ENCODE measurements at regions not wholly inside any gene's neighbourhood (a gene's known extent, or its start where the extent isn't known, plus 50 kb on each side); places are given as distances from the start of the nearest gene placed in this dataset.
"Not testable (repeated sequence)": the region's sequence is repeated elsewhere in the genome, so short reads cannot be mapped to it uniquely, and the experiment has no call there.

GRCh38 chr3:20484126-20484525 lies 298.1 kb upstream of the SGO1 start:
- no peak for DNase-seq (ENCODE audit: low read depth in 2 of 2)

DNA sequence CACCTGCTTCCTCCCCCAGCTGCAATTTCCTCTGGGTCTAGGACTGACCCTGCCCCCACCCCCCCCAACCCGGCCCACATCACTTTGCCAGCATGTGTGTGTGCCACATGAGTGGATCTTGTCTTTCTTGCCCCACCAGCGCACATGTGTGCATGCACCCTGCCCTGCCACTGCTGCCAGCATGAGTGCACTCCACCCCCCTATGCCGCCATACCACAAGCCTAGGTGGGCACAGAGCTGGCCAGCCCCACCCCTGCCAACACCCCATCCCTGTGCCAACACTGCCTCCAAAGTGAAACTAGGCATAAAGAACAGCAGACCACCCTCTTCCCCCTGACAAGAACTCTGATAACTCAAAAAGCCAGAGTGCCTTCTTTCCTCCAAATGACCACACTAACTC lies 296.3 kb upstream of the SGO1 start:
- no peak for DNase-seq (ENCODE audit: low read depth in 2 of 2)

DNA sequence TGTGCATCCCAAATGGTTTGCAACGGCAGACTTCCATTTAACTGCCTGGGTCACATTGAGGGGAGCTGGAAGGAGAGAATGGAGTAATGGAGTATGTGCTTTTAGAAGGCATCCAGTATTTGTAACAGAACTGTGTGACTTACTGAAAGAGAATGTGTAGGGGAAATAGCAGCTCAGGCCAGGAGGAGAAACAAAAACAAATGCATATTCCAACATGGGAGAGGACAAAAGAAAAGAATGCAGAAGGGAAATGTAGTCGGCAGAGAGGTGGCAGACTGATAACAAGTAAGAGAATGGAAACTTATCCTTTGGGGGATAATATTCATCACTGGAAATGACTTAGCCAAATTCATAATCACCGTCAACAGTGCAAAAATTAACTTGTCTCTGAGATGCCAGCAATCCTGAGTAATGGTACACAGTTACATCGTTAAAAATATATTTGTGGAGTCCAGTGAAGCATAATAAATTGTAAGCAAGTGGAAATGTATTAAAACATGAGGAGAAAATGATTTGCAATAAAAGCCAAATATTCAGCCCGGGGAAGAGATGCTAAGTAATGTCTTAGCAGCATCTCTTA lies 294.9 kb upstream of the SGO1 start:
- DNase-seq (ENCODE audit: low read depth in 2 of 2) = no peak

DNA sequence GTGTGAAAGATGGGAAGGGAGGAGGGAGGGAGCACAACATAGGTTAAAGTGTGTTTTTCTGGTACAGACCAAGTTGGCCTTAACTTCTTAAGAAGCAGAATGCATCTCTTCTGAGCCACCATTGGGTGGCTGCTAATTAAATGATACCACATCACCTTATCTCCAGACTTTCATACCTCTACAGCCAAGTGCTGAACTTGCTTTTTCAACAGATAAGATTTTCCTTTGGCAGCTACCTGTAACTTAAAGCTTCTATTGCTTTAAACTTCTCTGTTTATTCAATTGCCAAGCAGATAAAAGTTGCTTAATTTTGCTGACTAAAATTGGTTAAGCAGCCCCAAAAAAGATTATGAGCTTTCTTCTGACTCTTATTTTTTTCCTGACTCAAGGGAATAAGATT lies 292.4 kb upstream of the SGO1 start:
- no peak for DNase-seq (ENCODE audit: low read depth in 2 of 2)

DNA sequence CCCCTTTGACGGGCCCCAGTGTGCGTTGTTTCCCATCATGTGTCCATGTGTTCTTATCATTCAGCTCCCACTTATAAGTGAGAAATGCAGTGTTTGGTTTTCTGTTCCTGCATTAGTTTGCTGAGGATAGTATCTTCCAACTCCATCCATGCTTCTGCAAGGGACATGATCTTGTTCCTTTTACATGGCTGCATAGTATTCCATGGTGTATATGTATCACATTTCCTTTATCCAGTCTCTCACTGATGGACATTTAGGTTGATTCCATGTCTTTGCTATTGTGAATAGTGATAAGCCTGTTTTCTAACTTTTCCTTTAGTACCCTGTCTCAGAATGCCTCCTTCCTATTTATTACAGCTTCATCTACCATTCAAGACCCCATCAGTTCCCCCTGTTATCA lies 278.2 kb upstream of the SGO1 start:
- not testable (repeated sequence) for DNase-seq (ENCODE audit: low read depth in 2 of 2)

- no peak for DNase-seq (ENCODE audit: low read depth in 2 of 2)
Observed at GRCh38 chr3:20462723-20463122, 276.7 kb upstream of the SGO1 start.

DNA sequence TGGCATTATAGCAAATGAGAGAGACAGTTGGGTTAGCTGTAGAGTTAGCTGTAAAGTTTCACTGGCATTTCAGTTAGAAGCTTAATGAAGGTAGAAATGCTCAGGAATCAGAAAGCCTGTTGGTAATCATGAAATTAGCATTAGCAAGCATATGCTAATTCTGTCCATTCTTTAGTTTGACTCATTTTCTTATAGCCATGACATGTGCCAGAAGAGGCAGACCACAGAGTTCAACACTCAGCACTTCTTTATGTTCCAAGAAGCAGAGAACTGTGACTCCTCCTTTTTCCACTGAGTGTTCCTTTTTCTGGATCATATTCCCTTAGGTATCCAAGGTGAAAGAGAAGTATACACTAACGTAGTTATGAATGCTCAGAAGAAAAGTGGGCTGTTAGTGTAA lies 276.2 kb upstream of the SGO1 start:
- DNase-seq (ENCODE audit: low read depth in 2 of 2) = no peak

DNA sequence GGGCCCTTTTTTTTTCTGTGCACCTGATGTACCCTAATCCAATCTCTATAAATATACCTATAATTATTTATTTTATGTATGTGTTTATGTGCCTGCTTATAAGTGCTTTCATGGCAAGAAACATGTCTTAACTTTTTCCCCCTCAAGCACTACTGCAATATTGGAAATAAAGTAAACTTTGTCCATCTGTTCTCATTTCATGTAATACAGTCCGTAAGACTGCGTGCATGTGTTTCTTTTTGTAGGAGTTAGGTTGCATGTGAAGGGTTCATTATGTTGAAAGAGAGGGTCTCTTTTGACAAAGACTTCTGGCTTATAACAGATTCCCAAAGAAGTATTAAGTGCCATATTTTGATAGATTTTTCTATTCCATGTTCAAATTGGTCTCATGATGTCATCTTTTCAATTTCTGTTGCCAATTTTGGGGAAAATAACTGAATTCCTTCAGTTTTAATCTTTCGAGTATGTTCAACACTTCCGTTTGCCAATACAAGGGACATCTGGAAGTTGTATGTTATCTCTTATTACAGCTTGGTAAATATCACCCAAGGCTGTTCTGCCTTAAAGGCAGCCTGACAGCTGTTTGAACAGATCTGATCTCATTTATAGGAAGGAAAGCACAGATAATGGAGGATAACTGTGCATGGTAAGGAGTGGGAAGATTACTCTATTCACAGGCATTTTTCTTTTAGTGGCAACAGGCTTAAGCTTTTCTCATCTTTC lies 273.1 kb upstream of the SGO1 start:
- no peak for DNase-seq (ENCODE audit: low read depth in 2 of 2)

GRCh38 chr3:20456511-20456910 lies 270.5 kb upstream of the SGO1 start:
- no peak for DNase-seq (ENCODE audit: low read depth in 2 of 2)

- DNase-seq (ENCODE audit: low read depth in 2 of 2) = no peak
Observed at GRCh38 chr3:20451170-20451569, 265.2 kb upstream of the SGO1 start.

DNA sequence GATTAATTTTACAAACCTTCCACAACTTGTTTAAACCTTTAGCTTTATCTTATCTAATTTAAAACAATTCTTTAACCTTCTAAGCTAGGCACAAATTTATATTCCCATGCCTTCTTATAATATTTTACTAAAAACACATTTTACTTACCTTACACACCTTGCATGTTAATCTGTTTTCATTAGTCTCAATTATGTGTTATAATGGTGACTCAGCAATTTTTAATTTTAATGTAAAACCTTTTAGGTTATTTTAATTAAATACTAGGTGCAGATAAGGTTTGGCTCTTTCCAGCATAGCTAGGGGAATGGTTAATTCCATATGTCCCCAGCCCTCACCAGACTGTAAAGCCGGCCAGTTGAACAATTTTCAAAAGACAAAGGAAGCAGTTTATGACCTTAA lies 264.6 kb upstream of the SGO1 start:
- no peak for DNase-seq (ENCODE audit: low read depth in 2 of 2)

DNA sequence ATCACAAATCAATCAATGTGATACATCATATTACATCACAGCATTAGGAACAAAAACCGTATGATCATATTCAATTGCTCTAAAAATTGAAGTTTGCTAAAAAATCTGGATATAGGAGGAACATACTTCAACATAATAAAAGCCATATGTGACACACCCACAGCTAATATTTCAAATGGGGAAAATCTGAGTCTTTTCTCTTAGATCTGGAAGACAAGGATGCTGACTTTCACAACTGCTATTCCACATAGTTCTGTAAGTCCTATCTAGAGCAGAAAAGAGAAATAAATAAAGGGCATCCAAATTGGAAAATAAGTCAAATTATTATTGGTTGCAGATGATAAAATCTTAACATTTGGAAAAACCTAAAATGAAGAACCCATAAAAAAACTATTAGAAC lies 256.8 kb upstream of the SGO1 start:
- no peak for DNase-seq (ENCODE audit: low read depth in 2 of 2)

DNA sequence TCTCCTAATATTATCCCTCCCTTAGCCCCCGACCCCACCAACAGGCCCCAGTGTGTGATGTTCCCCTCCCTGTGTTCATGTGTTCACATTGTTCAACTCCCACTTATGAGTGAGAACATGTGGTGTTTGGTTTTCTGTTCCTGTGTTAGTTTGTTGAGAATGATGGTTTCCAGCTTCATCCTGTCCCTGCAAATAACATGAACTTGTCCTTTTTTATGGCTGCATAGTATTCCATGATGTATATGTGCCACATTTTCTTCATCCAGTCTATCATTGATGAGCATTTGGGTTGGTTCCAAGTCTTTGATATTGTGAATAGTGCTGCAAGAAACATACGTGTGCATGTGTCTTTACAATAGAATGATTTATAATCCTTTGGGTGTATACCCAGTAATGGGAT lies 241.3 kb upstream of the SGO1 start:
- DNase-seq (ENCODE audit: low read depth in 2 of 2) = not testable (repeated sequence)

GRCh38 chr3:20425138-20425537 lies 239.1 kb upstream of the SGO1 start:
- DNase-seq (ENCODE audit: low read depth in 2 of 2) = no peak

DNA sequence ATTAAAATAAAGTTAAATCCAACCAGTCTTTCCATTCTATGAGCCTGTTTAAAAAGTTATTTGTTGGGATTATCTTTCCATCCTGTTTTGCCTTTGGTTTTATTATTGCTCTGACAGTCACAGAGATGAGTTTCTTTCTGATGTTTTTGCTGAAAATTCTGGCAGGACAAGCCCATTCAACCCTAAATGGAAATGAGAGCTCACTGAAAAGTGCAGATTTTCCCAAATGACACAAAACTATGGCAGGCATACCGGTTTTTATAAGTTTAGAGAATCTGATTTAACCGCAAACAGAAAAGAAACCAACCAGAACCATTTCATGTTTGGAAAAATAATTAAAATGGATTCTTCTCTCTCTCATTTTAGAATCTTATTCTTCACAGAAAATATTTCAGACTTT lies 238.1 kb upstream of the SGO1 start:
- no peak for DNase-seq (ENCODE audit: low read depth in 2 of 2)

DNA sequence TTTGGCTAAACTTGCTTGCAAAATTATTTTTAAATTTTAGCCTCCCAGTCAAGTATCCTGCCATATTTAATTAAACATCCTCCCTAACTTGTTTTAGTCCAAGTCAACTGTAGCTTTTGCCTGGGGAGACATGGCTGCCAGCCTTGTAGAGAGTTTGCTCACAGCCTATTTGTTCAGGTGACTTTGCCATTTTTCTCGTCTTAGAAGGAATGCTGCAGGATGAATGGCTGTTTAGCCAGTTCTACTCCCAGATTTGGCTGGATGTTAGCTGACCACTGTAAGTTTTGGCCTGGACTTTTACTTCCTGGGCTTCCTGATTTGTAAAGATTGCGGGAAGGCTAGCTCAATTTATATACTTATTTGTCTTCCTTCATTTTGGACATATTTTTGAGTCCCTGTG lies 236.4 kb upstream of the SGO1 start:
- DNase-seq (ENCODE audit: low read depth in 2 of 2) = no peak

- DNase-seq (ENCODE audit: low read depth in 2 of 2) = no peak
Observed at GRCh38 chr3:20417388-20418108, 231.5 kb upstream of the SGO1 start.

- no peak for DNase-seq (ENCODE audit: low read depth in 2 of 2)
Observed at GRCh38 chr3:20406611-20407011, 220.6 kb upstream of the SGO1 start.

- DNase-seq (ENCODE audit: low read depth in 2 of 2) = no peak
Observed at GRCh38 chr3:20405744-20406143, 219.7 kb upstream of the SGO1 start.

DNA sequence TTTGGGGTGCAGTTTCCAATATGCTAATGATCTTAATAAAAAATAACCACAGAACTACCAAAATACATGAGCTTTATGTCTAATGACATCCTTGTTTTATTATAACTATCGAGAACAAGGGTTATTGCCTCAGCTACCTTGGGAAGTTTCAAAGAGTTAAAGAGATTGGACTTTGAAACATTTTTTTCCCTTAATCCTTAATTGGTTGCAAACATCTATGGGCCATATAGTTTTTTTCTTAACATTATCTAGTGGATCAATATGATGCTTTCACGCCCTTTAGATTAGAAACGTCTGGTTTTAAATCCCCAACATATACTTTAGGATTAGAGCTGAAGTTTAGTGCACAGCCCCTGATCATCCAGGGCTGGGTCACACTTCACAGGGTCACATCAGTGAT lies 219.2 kb upstream of the SGO1 start:
- DNase-seq (ENCODE audit: low read depth in 2 of 2) = no peak

- no peak for DNase-seq (ENCODE audit: low read depth in 2 of 2)
Observed at GRCh38 chr3:20404741-20405100, 218.7 kb upstream of the SGO1 start.

DNA sequence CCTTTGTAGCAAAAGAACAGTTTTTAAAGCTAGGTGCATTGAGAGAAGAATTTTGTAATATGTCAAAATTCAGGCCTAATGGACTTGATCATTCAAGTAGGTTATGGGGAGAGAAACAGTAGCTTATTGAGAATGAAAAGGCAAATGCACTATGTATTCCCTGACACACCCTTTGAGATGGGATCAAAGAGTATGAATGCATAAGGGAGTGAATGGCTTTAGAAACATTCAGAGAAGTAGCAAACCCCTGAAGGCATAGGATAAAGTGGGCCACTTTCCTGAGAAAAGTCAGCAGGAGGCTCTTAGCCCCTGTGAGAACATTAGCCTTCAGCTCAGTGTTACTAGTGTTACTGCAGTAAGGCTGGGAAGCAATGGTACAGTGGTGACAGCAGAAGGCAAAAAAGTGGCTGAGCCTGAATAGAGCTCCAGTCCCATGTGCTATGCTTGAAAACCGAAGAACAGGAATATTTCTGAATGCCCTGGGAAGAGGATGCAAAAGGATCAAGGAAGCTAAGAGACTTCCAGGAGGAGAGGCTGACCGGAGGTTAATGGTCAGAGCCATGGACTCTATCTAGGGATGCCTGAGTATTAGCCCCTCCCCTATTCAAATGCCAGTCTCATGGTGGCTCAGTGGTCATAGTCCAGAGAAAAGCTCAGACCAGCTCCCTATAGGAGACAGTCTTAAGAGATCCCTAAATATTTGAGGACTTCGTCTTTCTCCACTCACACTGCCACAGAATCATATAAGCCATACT lies 218.2 kb upstream of the SGO1 start:
- DNase-seq (ENCODE audit: low read depth in 2 of 2) = no peak

DNA sequence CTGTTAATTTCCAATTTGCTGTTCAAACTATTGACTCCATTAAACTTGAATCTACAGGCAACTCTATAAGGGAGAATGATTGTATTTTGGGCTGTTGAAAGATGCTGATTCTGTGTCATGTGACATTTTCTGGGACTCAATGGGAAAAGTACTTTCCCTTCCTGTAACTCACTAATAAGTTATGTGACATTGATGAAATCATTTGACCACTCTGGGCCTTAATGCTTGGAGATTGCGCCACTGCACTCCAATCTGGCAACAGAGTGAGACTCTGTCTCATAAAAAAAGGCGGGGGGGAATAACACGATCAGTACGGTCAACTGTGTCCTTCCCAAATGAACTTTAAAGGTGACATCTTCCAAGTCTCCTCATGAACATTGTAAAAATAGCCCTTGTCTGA lies 215.2 kb upstream of the SGO1 start:
- DNase-seq (ENCODE audit: low read depth in 2 of 2) = no peak

Measured in stimulated activated CD4-positive, alpha-beta T cell treated with anti-CD3 and anti-CD28 coated beads, Interleukin-12 subunit alpha, Interleukin-12 subunit beta, amount 100 ng/mL, for 24 hours (primary cell).